Breast epithelium (tissue), 3 donors: ENCODE measurements at regions not wholly inside any gene's neighbourhood (a gene's known extent, or its start where the extent isn't known, plus 50 kb on each side); places are given as distances from the start of the nearest gene placed in this dataset.

Source experiments
- CTCF ChIP-seq, 3 donors: fragments of 450-650 bp; IDR thresholded peaks; one replicate each; pipeline ENCODE4 v1.5.1; 2016 to 2017; ENCODE audit warnings: antibody characterized with exemption in 3 of 3, mild to moderate bottlenecking in 3 of 3, moderate library complexity in 3 of 3
- POLR2A ChIP-seq: fragments of 450-650 bp; IDR thresholded peaks from one replicate; pipeline ENCODE4 v1.6.1; 2016; ENCODE audit warnings: antibody characterized with exemption, mild to moderate bottlenecking, moderate library complexity

- no peak for TF ChIP-seq POLR2A
- TF ChIP-seq CTCF (IDR thresholded peaks at IDR 0.05), result no peak
Observed at GRCh38 chr19:30878495-30878894, 470.7 kb downstream of the TSHZ3 start.
